Ovary (tissue), 7 donors: ENCODE measurements at regions not wholly inside any gene's neighbourhood (a gene's known extent, or its start where the extent isn't known, plus 50 kb on each side); places are given as distances from the start of the nearest gene placed in this dataset.

Source experiments
- DNase-seq, 5 donors: peaks; one replicate each; pipeline ENCODE4 v3.0.0-alpha.2; 2019 to 2020
- H3K27ac ChIP-seq, 2 donors: fragments of 200-600 bp; one replicate each; pipeline versions ENCODE4 v1.5.1 to v1.8.0; 2019 to 2022
- H3K27me3 ChIP-seq: fragments of 200-600 bp; one replicate; pipeline ENCODE4 v1.8.0; 2022
- H3K36me3 ChIP-seq: fragments of 200-600 bp; sonication (generic); one replicate; pipeline ENCODE4 v1.5.1; 2019
- H3K4me1 ChIP-seq: one replicate; pipeline ENCODE4 v1.8.1; 2013; ENCODE audit warnings: mild to moderate bottlenecking, moderate library complexity; ENCODE audit not compliant: insufficient read depth
- H3K4me3 ChIP-seq: fragments of 200-600 bp; sonication (generic); one replicate; pipeline ENCODE4 v1.5.1; 2017
- H3K9me3 ChIP-seq, 2 donors: fragments of 200-600 bp in 1 of 2; sonication (generic) in 1 of 2; one replicate each; pipeline versions ENCODE4 v1.5.1 to v1.8.1; 2013 to 2019; ENCODE audit warnings: mild to moderate bottlenecking in 1 of 2, moderate library complexity in 1 of 2
- CTCF ChIP-seq, 3 donors: fragments of 450-650 bp in 2 of 3; fragments of 200-600 bp in 1 of 3; IDR thresholded peaks; one replicate each; pipeline versions ENCODE4 v1.5.1 to v1.8.0; 2016 to 2022; ENCODE audit warnings: antibody characterized with exemption in 3 of 3, mild to moderate bottlenecking in 1 of 3
- EP300 ChIP-seq: sonication (generic); formaldehyde crosslinking; IDR thresholded peaks from one replicate; pipeline ENCODE4 v1.6.1; 2017; ENCODE audit warnings: antibody characterized with exemption
- POLR2A ChIP-seq: fragments of 450-650 bp; IDR thresholded peaks from one replicate; pipeline ENCODE4 v1.6.1; 2017; ENCODE audit warnings: antibody characterized with exemption, mild to moderate bottlenecking, moderate library complexity
- WGBS, 3 donors: extraction: QIAGEN DNeasy Blood & Tissue Kit in 1 of 3; methylation state at CpG; one replicate each; pipeline versions ENCODE4 v1.1.5 to v1.1.7; 2013 to 2017; 5-methylcytosine and 5-hydroxymethylcytosine counted together
- intact Hi-C, 4 donors: fragments of 100-400 bp; cut with DNase I; formaldehyde crosslinking; loops; one replicate each; pipeline versions ENCODE4 v1.11.0 to v1.15.1; 2022 to 2023
- donor health status: DM: no; HTN: no; CAD: no; lungs with moderate emphysema.
- donor health status: DM: no; HTN: no; CAD: no.
- donor health status: Bipolar disorder and iron deficiency.
- donor health status: DM: no; HTN: no; CAD: no.
- donor health status: DM: yes; HTN: yes; CAD: no.

GRCh38 chr10:58981846-58982245, 194.6 kb upstream of the PHYHIPL start:
- no peaks in the 10 kb centered on the region for H3K36me3 ChIP-seq
- WGBS, 3 donors: 90 to 92% (median 91%) methylated on average over 6 of the region's 6 CpGs
- H3K4me3 ChIP-seq: no peak overlapping the region
- intact Hi-C loops: no loop called here
- H3K4me1 ChIP-seq: peaks cover 2% of the 10 kb centered on the region
- no peaks in the 10 kb centered on the region for H3K9me3 ChIP-seq
- no peak for TF ChIP-seq POLR2A
- no peak for TF ChIP-seq EP300
- TF ChIP-seq CTCF (IDR thresholded peaks at IDR 0.05): no peak
- no peak overlapping the region for H3K27ac ChIP-seq
- no peaks in the 10 kb centered on the region for H3K27me3 ChIP-seq
- no peak for DNase-seq

- Histone ChIP-seq H3K4me3 (no peak overlapping the region), H3K27ac (no peak overlapping the region), H3K9me3 (no peaks in the 10 kb centered on the region), H3K36me3 (no peaks in the 10 kb centered on the region), H3K4me1 (peaks cover 2% of the 10 kb centered on the region), H3K27me3 (no peaks in the 10 kb centered on the region)
- intact Hi-C loops: no loop called here
- DNase-seq: no peak
- 83 to 89% (median 85%) methylated on average over 3 of the region's 3 CpGs for WGBS, 3 donors
- TF ChIP-seq POLR2A (no peak), CTCF (IDR thresholded peaks at IDR 0.05) (no peak), EP300 (no peak)
These were observed 193.8 kb upstream of the PHYHIPL start for GRCh38 chr10:58982470-58983239.

GRCh38 chr10:58985216-58985615, 191.2 kb upstream of the PHYHIPL start:
- TF ChIP-seq CTCF (IDR thresholded peaks at IDR 0.05) (no peak), EP300 (no peak), POLR2A (no peak)
- Histone ChIP-seq H3K36me3 (no peaks in the 10 kb centered on the region), H3K27me3 (no peaks in the 10 kb centered on the region), H3K4me1 (no peaks in the 10 kb centered on the region), H3K27ac (no peak overlapping the region), H3K4me3 (no peak overlapping the region), H3K9me3 (no peaks in the 10 kb centered on the region)
- WGBS, 3 donors: 89 to 93% (median 92%) methylated on average over 3 of the region's 3 CpGs
- no peak for DNase-seq
- intact Hi-C loops: no loop called here

- DNase-seq: no peak
These were observed 186.9 kb upstream of the PHYHIPL start for GRCh38 chr10:58989486-58990039.

More at GRCh38 chr10:58989486-58990039, 186.9 kb upstream of the PHYHIPL start:
- 95 to 97% (median 96%) methylated on average over 2 of the region's 2 CpGs for WGBS, 3 donors
- intact Hi-C loops: no loop called here
- Histone ChIP-seq H3K4me1 (no peaks in the 10 kb centered on the region), H3K36me3 (no peaks in the 10 kb centered on the region), H3K27ac (no peak overlapping the region), H3K4me3 (no peak overlapping the region), H3K27me3 (no peaks in the 10 kb centered on the region), H3K9me3 (no peaks in the 10 kb centered on the region)
- TF ChIP-seq EP300 (no peak), CTCF (IDR thresholded peaks at IDR 0.05) (no peak), POLR2A (no peak)
